WTC11 (cell line): ENCODE measurements at regions not wholly inside any gene's neighbourhood (a gene's known extent, or its start where the extent isn't known, plus 50 kb on each side); places are given as distances from the start of the nearest gene placed in this dataset.

ENCODE experiments used
- ATAC-seq: fragments of 200-7000 bp; cut with Tn5 transposase; 2 replicates; pipeline ENCODE4 v1.10.0; 2021; ENCODE audit warnings: mild to moderate bottlenecking, moderate library complexity
- CTCF ChIA-PET: fragments of 300-600 bp; sonication (Branson Sonifier 250); formaldehyde crosslinking; loops from one replicate; lab custom pipeline; 2021; ENCODE audit warnings: antibody characterized with exemption; lab: Charles Lee
- POLR2A ChIA-PET: fragments of 350-600 bp; sonication (Branson Sonifier 250); formaldehyde crosslinking; loops from one replicate; lab custom pipeline; 2021; ENCODE audit warnings: antibody characterized with exemption; lab: Charles Lee
- DNase-seq: peaks from one replicate; pipeline ENCODE4 v3.0.0; 2021; ENCODE audit warnings: low spot score
- H3K27ac Mint-ChIP-seq: 2 replicates; pipeline ENCODE4 v1.8.0; 2021; ENCODE audit warnings: mixed read lengths
- H3K27me3 Mint-ChIP-seq: 2 replicates; pipeline ENCODE4 v1.8.0; 2021; ENCODE audit warnings: low read depth, mild to moderate bottlenecking, moderate library complexity, mixed read lengths
- H3K36me3 Mint-ChIP-seq: 2 replicates; pipeline ENCODE4 v1.8.0; 2021; ENCODE audit warnings: mixed read lengths
- H3K4me1 Mint-ChIP-seq: 2 replicates; pipeline ENCODE4 v1.8.0; 2022; ENCODE audit warnings: mixed read lengths
- H3K4me3 Mint-ChIP-seq: 2 replicates; pipeline ENCODE4 v1.8.0; 2021; ENCODE audit warnings: mild to moderate bottlenecking, moderate library complexity, mixed read lengths
- H3K9me3 Mint-ChIP-seq: 2 replicates; pipeline ENCODE4 v1.8.0; 2021; ENCODE audit warnings: mixed read lengths
- CREM ChIP-seq: sonication (generic); formaldehyde crosslinking; IDR thresholded peaks from 2 replicates; pipeline ENCODE4 v1.8.1; 2022; ENCODE audit warnings: mild to moderate bottlenecking, missing genetic modification reagents, moderate library complexity
- EMX1 ChIP-seq: fragments of 250-450 bp; sonication (Bioruptor Pico); IDR thresholded peaks from 2 replicates; pipeline ENCODE4 v1.8.0; 2021; ENCODE audit warnings: mild to moderate bottlenecking
- FOXJ3 ChIP-seq: sonication (generic); formaldehyde crosslinking; IDR thresholded peaks from 2 replicates; pipeline ENCODE4 v1.9.0; 2021; ENCODE audit warnings: missing genetic modification reagents, mild to moderate bottlenecking, borderline replicate concordance
- GRHL2 ChIP-seq: fragments of 250-450 bp; sonication (Bioruptor Pico); IDR thresholded peaks from 2 replicates; pipeline ENCODE4 v1.8.0; 2022; ENCODE audit warnings: mild to moderate bottlenecking, moderate library complexity; ENCODE audit not compliant: insufficient replicate concordance, severe bottlenecking
- GTF2I ChIP-seq: fragments of 250-450 bp; sonication (Bioruptor Pico); conservative IDR thresholded peaks from 2 replicates; pipeline ENCODE4 v1.4.0; 2021; ENCODE audit warnings: mild to moderate bottlenecking
- HMGA2 ChIP-seq: fragments of 250-450 bp; sonication (Bioruptor Pico); IDR thresholded peaks from 2 replicates; pipeline ENCODE4 v1.4.0; 2021; ENCODE audit warnings: mild to moderate bottlenecking, moderate library complexity
- MXD4 ChIP-seq: fragments of 250-450 bp; sonication (Bioruptor Pico); IDR thresholded peaks from 2 replicates; pipeline ENCODE4 v1.8.0; 2021; ENCODE audit warnings: mild to moderate bottlenecking, moderate library complexity, borderline replicate concordance
- NR1H2 ChIP-seq: sonication (generic); formaldehyde crosslinking; IDR thresholded peaks from 2 replicates; pipeline ENCODE4 v1.9.0; 2021; ENCODE audit warnings: mild to moderate bottlenecking, moderate library complexity, missing genetic modification reagents
- NR2C2 ChIP-seq: sonication (generic); formaldehyde crosslinking; IDR thresholded peaks from 2 replicates; pipeline ENCODE4 v1.8.0; 2022; ENCODE audit warnings: mild to moderate bottlenecking, missing genetic modification reagents
- NR3C1 ChIP-seq: sonication (generic); formaldehyde crosslinking; conservative IDR thresholded peaks from 2 replicates; pipeline ENCODE4 v1.8.1; 2023; ENCODE audit warnings: low read depth, mild to moderate bottlenecking, missing genetic modification reagents
- OVOL2 ChIP-seq: fragments of 250-450 bp; sonication (Bioruptor Pico); IDR thresholded peaks from 2 replicates; pipeline ENCODE4 v1.9.0; 2021; ENCODE audit warnings: mild to moderate bottlenecking, borderline replicate concordance
- PRRX2 ChIP-seq: fragments of 250-450 bp; sonication (Bioruptor Pico); IDR thresholded peaks from 2 replicates; pipeline ENCODE4 v1.8.0; 2021; ENCODE audit warnings: mild to moderate bottlenecking
- RORB ChIP-seq: fragments of 250-450 bp; sonication (Bioruptor Pico); IDR thresholded peaks from 2 replicates; pipeline ENCODE4 v1.9.0; 2021; ENCODE audit warnings: mild to moderate bottlenecking
- TEAD1 ChIP-seq: sonication (generic); formaldehyde crosslinking; IDR thresholded peaks from 2 replicates; pipeline ENCODE4 v1.8.0; 2022; ENCODE audit warnings: mild to moderate bottlenecking, missing genetic modification reagents
- ZNF317 ChIP-seq: sonication (generic); formaldehyde crosslinking; IDR thresholded peaks from 2 replicates; pipeline ENCODE4 v1.8.1; 2023; ENCODE audit warnings: low read depth, mild to moderate bottlenecking, moderate library complexity, missing genetic modification reagents, borderline replicate concordance
- ZNF396 ChIP-seq: fragments of 250-450 bp; sonication (Bioruptor Pico); IDR thresholded peaks from 2 replicates; pipeline ENCODE4 v1.8.0; 2021; ENCODE audit warnings: mild to moderate bottlenecking, moderate library complexity, borderline replicate concordance
- ZNF416 ChIP-seq: fragments of 250-450 bp; sonication (Bioruptor Pico); IDR thresholded peaks from 2 replicates; pipeline ENCODE4 v1.9.0; 2021; ENCODE audit warnings: mild to moderate bottlenecking, inconsistent platforms
- TF ChIP-seq, protein P1 (sequence below): sonication (generic); formaldehyde crosslinking; IDR thresholded peaks from 2 replicates; pipeline ENCODE4 v1.8.1; 2022; ENCODE audit warnings: mild to moderate bottlenecking, moderate library complexity, missing genetic modification reagents
- TF ChIP-seq, protein P2 (sequence below): fragments of 250-450 bp; sonication (Bioruptor Pico); IDR thresholded peaks from 2 replicates; pipeline ENCODE4 v1.8.0; 2021; ENCODE audit warnings: mild to moderate bottlenecking
- TF ChIP-seq, protein P3 (sequence below): fragments of 200-600 bp; IDR thresholded peaks from 2 replicates; pipeline ENCODE4 v1.8.0; 2022; ENCODE audit warnings: antibody characterized with exemption
- TF ChIP-seq, protein P4 (sequence below): sonication (generic); formaldehyde crosslinking; IDR thresholded peaks from 2 replicates; pipeline ENCODE4 v1.8.0; 2023; ENCODE audit warnings: missing genetic modification reagents, mild to moderate bottlenecking, borderline replicate concordance
- TF ChIP-seq, protein P5 (sequence below): fragments of 250-450 bp; sonication (Bioruptor Pico); IDR thresholded peaks from 2 replicates; pipeline ENCODE4 v2.1.2; 2022; ENCODE audit warnings: mild to moderate bottlenecking, moderate library complexity

DNA sequence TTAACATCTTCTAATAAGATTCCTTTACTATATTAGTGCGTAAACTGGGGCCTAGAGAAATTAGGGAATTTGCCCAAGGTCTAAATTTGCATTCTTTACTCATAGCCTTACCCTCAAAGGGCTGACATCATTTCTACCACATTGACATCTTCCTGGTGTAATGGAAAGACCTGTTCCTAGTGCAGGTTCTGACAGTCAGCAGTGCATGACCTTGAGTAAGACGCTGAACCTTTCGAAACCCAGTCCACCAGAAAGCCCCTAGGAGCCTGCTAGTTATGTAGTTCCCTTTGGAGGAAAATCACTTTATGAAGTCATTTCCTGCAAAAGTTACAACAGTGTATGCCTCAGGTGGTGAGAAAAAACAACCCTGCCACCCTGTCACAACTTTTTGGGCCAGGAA is 388.3 kb downstream of the TNS1 start:
- no peak for ATAC-seq
- no peaks in the 10 kb centered on the region for H3K36me3 Mint-ChIP-seq
- TF ChIP-seq, protein P1, sequence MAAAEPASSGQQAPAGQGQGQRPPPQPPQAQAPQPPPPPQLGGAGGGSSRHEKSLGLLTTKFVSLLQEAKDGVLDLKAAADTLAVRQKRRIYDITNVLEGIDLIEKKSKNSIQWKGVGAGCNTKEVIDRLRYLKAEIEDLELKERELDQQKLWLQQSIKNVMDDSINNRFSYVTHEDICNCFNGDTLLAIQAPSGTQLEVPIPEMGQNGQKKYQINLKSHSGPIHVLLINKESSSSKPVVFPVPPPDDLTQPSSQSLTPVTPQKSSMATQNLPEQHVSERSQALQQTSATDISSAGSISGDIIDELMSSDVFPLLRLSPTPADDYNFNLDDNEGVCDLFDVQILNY (CRISPR knock-in tag): no peak
- TF ChIP-seq TEAD1 (CRISPR knock-in tag) (no peak), PRRX2 (CRISPR knock-in tag) (no peak), ZNF396 (CRISPR knock-in tag) (no peak), MXD4 (CRISPR knock-in tag) (no peak), NR2C2 (CRISPR knock-in tag) (no peak)
- no peak overlapping the region for H3K4me3 Mint-ChIP-seq
- ChIA-PET POLR2A (no interaction called here), CTCF (no interaction called here)
- H3K4me1 Mint-ChIP-seq: peaks cover 17% of the 10 kb centered on the region
- no peak overlapping the region for H3K27ac Mint-ChIP-seq
- no peaks in the 10 kb centered on the region; the same call in 1 of the 2 replicates for H3K27me3 Mint-ChIP-seq
- no peaks in the 10 kb centered on the region for H3K9me3 Mint-ChIP-seq
- no peak for DNase-seq

DNA sequence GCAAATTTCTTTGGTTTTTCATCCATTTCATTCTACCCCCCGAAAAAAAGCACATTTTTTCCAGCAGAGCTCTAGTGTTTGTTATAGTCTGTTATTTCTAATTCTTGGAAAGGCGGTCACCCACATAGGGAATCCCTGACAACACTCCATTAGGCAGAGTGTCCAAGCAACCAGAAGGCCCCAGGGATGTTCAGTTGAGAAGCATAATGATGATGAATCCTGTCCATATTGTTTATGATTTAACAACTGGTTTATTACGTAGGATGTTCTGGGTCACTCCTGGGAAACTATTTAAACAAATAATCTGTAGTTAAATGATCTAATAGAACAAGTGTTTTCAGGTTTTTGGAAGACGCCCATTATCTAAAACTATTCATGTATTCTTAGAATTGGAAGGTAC is 388.7 kb downstream of the TNS1 start:
- TF ChIP-seq GTF2I (CRISPR knock-in tag): no peak
- TF ChIP-seq NR1H2 (CRISPR knock-in tag): no peak
- no peak for TF ChIP-seq RORB (CRISPR knock-in tag)
- TF ChIP-seq CREM (CRISPR knock-in tag): no peak
- TF ChIP-seq ZNF416 (CRISPR knock-in tag): no peak
- no peak for DNase-seq
- Mint-ChIP-seq H3K4me1 (peaks cover 17% of the 10 kb centered on the region), H3K36me3 (no peaks in the 10 kb centered on the region), H3K27me3 (no peaks in the 10 kb centered on the region; the same call in 1 of the 2 replicates), H3K27ac (no peak overlapping the region), H3K4me3 (no peak overlapping the region), H3K9me3 (no peaks in the 10 kb centered on the region)
- CTCF ChIA-PET: no interaction called here
- ATAC-seq: no peak
- POLR2A ChIA-PET: no interaction called here

DNA sequence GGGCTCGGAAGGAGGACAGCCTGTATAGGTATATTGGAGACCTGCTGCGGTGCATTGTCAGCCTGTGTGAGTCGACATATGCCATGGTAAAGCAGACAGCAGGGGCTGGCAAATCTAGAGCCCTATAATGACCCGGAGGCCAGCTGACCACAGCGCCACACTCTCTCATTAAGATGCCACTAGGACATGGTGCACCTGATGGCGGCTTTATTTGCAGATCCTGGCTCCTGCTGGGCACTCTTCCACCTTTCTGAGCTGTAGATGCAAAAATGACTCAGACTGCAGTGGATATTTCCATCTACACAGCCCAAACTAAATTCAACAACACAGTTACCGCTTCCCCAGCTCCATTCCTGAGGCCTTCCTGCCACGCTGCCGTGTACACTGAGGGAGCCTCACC is 389.9 kb downstream of the TNS1 start:
- no peaks in the 10 kb centered on the region for H3K36me3 Mint-ChIP-seq
- H3K4me3 Mint-ChIP-seq: no peak overlapping the region
- H3K27ac Mint-ChIP-seq: no peak overlapping the region
- ChIA-PET POLR2A (no interaction called here), CTCF (no interaction called here)
- H3K4me1 Mint-ChIP-seq: peaks cover 16% of the 10 kb centered on the region
- DNase-seq (no peak), ATAC-seq (no peak)
- TF ChIP-seq EMX1 (CRISPR knock-in tag) (no peak), GRHL2 (CRISPR knock-in tag) (no peak)
- no peaks in the 10 kb centered on the region; the same call in 1 of the 2 replicates for H3K27me3 Mint-ChIP-seq
- no peaks in the 10 kb centered on the region for H3K9me3 Mint-ChIP-seq

DNA sequence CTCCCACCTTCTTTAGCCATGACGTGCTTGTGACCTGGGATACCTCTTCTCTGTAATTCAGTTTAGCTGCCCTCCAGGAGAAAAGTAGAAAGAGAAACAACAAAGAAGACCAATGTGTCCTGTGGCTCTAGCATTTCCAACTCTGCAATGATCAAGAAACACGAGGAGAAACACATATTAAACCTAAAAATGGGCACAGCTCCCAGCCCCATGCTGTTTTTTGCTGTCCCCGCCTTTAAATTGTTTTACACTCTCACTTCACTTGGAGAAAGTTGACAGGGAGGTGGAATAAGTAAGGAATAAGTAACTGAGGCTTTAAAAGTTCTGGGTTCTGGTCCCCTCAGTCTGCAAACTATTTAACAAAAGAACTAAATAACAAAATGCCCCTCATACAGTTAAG is 390.6 kb downstream of the TNS1 start:
- no peak overlapping the region for H3K27ac Mint-ChIP-seq
- H3K4me1 Mint-ChIP-seq: peaks cover 14% of the 10 kb centered on the region
- H3K27me3 Mint-ChIP-seq: no peaks in the 10 kb centered on the region; the same call in 1 of the 2 replicates
- no peaks in the 10 kb centered on the region for H3K9me3 Mint-ChIP-seq
- no peaks in the 10 kb centered on the region for H3K36me3 Mint-ChIP-seq
- no peak for DNase-seq
- ChIA-PET CTCF (no interaction called here), POLR2A (no interaction called here)
- no peak overlapping the region for H3K4me3 Mint-ChIP-seq
- ATAC-seq: no peak
- TF ChIP-seq, protein P2, sequence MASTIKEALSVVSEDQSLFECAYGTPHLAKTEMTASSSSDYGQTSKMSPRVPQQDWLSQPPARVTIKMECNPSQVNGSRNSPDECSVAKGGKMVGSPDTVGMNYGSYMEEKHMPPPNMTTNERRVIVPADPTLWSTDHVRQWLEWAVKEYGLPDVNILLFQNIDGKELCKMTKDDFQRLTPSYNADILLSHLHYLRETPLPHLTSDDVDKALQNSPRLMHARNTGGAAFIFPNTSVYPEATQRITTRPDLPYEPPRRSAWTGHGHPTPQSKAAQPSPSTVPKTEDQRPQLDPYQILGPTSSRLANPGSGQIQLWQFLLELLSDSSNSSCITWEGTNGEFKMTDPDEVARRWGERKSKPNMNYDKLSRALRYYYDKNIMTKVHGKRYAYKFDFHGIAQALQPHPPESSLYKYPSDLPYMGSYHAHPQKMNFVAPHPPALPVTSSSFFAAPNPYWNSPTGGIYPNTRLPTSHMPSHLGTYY (CRISPR knock-in tag): no peak
- no peak for TF ChIP-seq GTF2I (CRISPR knock-in tag)
- no peak for TF ChIP-seq ZNF317 (CRISPR knock-in tag)
- no peak for TF ChIP-seq GRHL2 (CRISPR knock-in tag)
- no peak for TF ChIP-seq OVOL2
- no peak for TF ChIP-seq FOXJ3 (CRISPR knock-in tag)
- TF ChIP-seq, protein P3, sequence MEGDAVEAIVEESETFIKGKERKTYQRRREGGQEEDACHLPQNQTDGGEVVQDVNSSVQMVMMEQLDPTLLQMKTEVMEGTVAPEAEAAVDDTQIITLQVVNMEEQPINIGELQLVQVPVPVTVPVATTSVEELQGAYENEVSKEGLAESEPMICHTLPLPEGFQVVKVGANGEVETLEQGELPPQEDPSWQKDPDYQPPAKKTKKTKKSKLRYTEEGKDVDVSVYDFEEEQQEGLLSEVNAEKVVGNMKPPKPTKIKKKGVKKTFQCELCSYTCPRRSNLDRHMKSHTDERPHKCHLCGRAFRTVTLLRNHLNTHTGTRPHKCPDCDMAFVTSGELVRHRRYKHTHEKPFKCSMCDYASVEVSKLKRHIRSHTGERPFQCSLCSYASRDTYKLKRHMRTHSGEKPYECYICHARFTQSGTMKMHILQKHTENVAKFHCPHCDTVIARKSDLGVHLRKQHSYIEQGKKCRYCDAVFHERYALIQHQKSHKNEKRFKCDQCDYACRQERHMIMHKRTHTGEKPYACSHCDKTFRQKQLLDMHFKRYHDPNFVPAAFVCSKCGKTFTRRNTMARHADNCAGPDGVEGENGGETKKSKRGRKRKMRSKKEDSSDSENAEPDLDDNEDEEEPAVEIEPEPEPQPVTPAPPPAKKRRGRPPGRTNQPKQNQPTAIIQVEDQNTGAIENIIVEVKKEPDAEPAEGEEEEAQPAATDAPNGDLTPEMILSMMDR: no peak
- TF ChIP-seq, protein P4, sequence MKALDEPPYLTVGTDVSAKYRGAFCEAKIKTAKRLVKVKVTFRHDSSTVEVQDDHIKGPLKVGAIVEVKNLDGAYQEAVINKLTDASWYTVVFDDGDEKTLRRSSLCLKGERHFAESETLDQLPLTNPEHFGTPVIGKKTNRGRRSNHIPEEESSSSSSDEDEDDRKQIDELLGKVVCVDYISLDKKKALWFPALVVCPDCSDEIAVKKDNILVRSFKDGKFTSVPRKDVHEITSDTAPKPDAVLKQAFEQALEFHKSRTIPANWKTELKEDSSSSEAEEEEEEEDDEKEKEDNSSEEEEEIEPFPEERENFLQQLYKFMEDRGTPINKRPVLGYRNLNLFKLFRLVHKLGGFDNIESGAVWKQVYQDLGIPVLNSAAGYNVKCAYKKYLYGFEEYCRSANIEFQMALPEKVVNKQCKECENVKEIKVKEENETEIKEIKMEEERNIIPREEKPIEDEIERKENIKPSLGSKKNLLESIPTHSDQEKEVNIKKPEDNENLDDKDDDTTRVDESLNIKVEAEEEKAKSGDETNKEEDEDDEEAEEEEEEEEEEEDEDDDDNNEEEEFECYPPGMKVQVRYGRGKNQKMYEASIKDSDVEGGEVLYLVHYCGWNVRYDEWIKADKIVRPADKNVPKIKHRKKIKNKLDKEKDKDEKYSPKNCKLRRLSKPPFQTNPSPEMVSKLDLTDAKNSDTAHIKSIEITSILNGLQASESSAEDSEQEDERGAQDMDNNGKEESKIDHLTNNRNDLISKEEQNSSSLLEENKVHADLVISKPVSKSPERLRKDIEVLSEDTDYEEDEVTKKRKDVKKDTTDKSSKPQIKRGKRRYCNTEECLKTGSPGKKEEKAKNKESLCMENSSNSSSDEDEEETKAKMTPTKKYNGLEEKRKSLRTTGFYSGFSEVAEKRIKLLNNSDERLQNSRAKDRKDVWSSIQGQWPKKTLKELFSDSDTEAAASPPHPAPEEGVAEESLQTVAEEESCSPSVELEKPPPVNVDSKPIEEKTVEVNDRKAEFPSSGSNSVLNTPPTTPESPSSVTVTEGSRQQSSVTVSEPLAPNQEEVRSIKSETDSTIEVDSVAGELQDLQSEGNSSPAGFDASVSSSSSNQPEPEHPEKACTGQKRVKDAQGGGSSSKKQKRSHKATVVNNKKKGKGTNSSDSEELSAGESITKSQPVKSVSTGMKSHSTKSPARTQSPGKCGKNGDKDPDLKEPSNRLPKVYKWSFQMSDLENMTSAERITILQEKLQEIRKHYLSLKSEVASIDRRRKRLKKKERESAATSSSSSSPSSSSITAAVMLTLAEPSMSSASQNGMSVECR (CRISPR knock-in tag): no peak
- TF ChIP-seq, protein P5, sequence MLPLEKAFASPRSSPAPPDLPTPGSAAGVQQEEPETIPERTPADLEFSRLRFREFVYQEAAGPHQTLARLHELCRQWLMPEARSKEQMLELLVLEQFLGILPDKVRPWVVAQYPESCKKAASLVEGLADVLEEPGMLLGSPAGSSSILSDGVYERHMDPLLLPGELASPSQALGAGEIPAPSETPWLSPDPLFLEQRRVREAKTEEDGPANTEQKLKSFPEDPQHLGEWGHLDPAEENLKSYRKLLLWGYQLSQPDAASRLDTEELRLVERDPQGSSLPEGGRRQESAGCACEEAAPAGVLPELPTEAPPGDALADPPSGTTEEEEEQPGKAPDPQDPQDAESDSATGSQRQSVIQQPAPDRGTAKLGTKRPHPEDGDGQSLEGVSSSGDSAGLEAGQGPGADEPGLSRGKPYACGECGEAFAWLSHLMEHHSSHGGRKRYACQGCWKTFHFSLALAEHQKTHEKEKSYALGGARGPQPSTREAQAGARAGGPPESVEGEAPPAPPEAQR (CRISPR knock-in tag): no peak
- no peak for TF ChIP-seq NR3C1
- TF ChIP-seq HMGA2: no peak
